MG63 (cell line): ENCODE measurements at regions not wholly inside any gene's neighbourhood (a gene's known extent, or its start where the extent isn't known, plus 50 kb on each side); places are given as distances from the start of the nearest gene placed in this dataset.

Experiments used
- DNase-seq: peaks from one replicate; pipeline ENCODE4 v3.0.0-alpha.2; 2020
- H3K27me3 ChIP-seq: fragments of 250-450 bp; sonication (Bioruptor Pico); 2 replicates; pipeline ENCODE4 v1.5.1; 2020; ENCODE audit warnings: mild to moderate bottlenecking, moderate library complexity
- H3K36me3 ChIP-seq: fragments of 250-450 bp; sonication (Bioruptor Pico); 2 replicates; pipeline ENCODE4 v1.5.1; 2020; ENCODE audit warnings: mild to moderate bottlenecking, moderate library complexity
- H3K4me3 ChIP-seq: fragments of 250-450 bp; sonication (Bioruptor Pico); 2 replicates; pipeline ENCODE4 v1.5.1; 2020; ENCODE audit warnings: mild to moderate bottlenecking, moderate library complexity
- H3K9me3 ChIP-seq: fragments of 250-450 bp; sonication (Bioruptor Pico); 2 replicates; pipeline ENCODE4 v1.5.1; 2020; ENCODE audit warnings: mild to moderate bottlenecking, moderate library complexity

GRCh38 chr2:45134014-45134413 lies 124.8 kb upstream of the SIX2 start:
- Histone ChIP-seq H3K36me3 (no peaks in the 10 kb centered on the region), H3K9me3 (peaks cover 3% of the 10 kb centered on the region; the same call in 1 of the 2 replicates), H3K27me3 (no peaks in the 10 kb centered on the region), H3K4me3 (no peak overlapping the region)
- no peak for DNase-seq

GRCh38 chr2:45132551-45132950 lies 123.3 kb upstream of the SIX2 start:
- DNase-seq, result no peak
- Histone ChIP-seq H3K9me3 (peaks cover 3% of the 10 kb centered on the region; the same call in 1 of the 2 replicates), H3K27me3 (no peaks in the 10 kb centered on the region), H3K4me3 (no peak overlapping the region), H3K36me3 (no peaks in the 10 kb centered on the region)

GRCh38 chr2:45131587-45131986 lies 122.3 kb upstream of the SIX2 start:
- H3K36me3 ChIP-seq, result no peaks in the 10 kb centered on the region
- peaks cover 3% of the 10 kb centered on the region; the same call in 1 of the 2 replicates for H3K9me3 ChIP-seq
- no peak overlapping the region for H3K4me3 ChIP-seq
- peak; percentile 11 for DNase-seq
- no peaks in the 10 kb centered on the region for H3K27me3 ChIP-seq

- no peak overlapping the region for H3K4me3 ChIP-seq
- peaks cover 3% of the 10 kb centered on the region; the same call in 1 of the 2 replicates for H3K9me3 ChIP-seq
- no peaks in the 10 kb centered on the region for H3K27me3 ChIP-seq
- no peak for DNase-seq
- H3K36me3 ChIP-seq, result no peaks in the 10 kb centered on the region
Observed at GRCh38 chr2:45130736-45131135, 121.5 kb upstream of the SIX2 start.

GRCh38 chr2:45128580-45128997 lies 119.3 kb upstream of the SIX2 start:
- DNase-seq, result peak; percentile 76
- Histone ChIP-seq H3K4me3 (no peak overlapping the region), H3K27me3 (no peaks in the 10 kb centered on the region), H3K36me3 (no peaks in the 10 kb centered on the region), H3K9me3 (peaks cover 3% of the 10 kb centered on the region; the same call in 1 of the 2 replicates)

- DNase-seq, result no peak
- Histone ChIP-seq H3K36me3 (no peaks in the 10 kb centered on the region), H3K4me3 (no peak overlapping the region), H3K27me3 (no peaks in the 10 kb centered on the region), H3K9me3 (peaks cover 3% of the 10 kb centered on the region; the same call in 1 of the 2 replicates)
Observed at GRCh38 chr2:45127891-45128290, 118.6 kb upstream of the SIX2 start.

- Histone ChIP-seq H3K36me3 (no peaks in the 10 kb centered on the region), H3K27me3 (no peaks in the 10 kb centered on the region), H3K9me3 (peaks cover 3% of the 10 kb centered on the region; the same call in 1 of the 2 replicates), H3K4me3 (no peak overlapping the region)
- DNase-seq, result no peak
Observed at GRCh38 chr2:45127321-45127720, 118.1 kb upstream of the SIX2 start.

GRCh38 chr2:45125232-45125631 lies 116.0 kb upstream of the SIX2 start:
- H3K9me3 ChIP-seq, result no peaks in the 10 kb centered on the region
- no peak for DNase-seq
- H3K4me3 ChIP-seq, result no peak overlapping the region
- no peaks in the 10 kb centered on the region for H3K27me3 ChIP-seq
- H3K36me3 ChIP-seq, result no peaks in the 10 kb centered on the region

GRCh38 chr2:45124456-45124855 lies 115.2 kb upstream of the SIX2 start:
- DNase-seq, result no peak
- no peaks in the 10 kb centered on the region for H3K9me3 ChIP-seq
- H3K27me3 ChIP-seq, result no peaks in the 10 kb centered on the region
- H3K36me3 ChIP-seq, result no peaks in the 10 kb centered on the region
- H3K4me3 ChIP-seq, result no peak overlapping the region

GRCh38 chr2:45123521-45124191 lies 114.4 kb upstream of the SIX2 start:
- no peak for DNase-seq
- Histone ChIP-seq H3K27me3 (no peaks in the 10 kb centered on the region), H3K4me3 (no peak overlapping the region), H3K36me3 (no peaks in the 10 kb centered on the region), H3K9me3 (no peaks in the 10 kb centered on the region)

GRCh38 chr2:45123065-45123464 lies 113.8 kb upstream of the SIX2 start:
- Histone ChIP-seq H3K27me3 (no peaks in the 10 kb centered on the region), H3K36me3 (no peaks in the 10 kb centered on the region), H3K9me3 (no peaks in the 10 kb centered on the region), H3K4me3 (no peak overlapping the region)
- no peak for DNase-seq

GRCh38 chr2:45121236-45121927 lies 112.1 kb upstream of the SIX2 start:
- Histone ChIP-seq H3K27me3 (no peaks in the 10 kb centered on the region), H3K9me3 (no peaks in the 10 kb centered on the region), H3K36me3 (no peaks in the 10 kb centered on the region), H3K4me3 (no peak overlapping the region)
- no peak for DNase-seq

GRCh38 chr2:45120546-45120945 lies 111.3 kb upstream of the SIX2 start:
- no peaks in the 10 kb centered on the region for H3K9me3 ChIP-seq
- H3K4me3 ChIP-seq, result no peak overlapping the region
- no peaks in the 10 kb centered on the region for H3K27me3 ChIP-seq
- no peaks in the 10 kb centered on the region for H3K36me3 ChIP-seq
- DNase-seq, result no peak

GRCh38 chr2:45119855-45120254 lies 110.6 kb upstream of the SIX2 start:
- peak; percentile 17 for DNase-seq

GRCh38 chr2:45119038-45119437 lies 109.8 kb upstream of the SIX2 start:
- no peak for DNase-seq
- Histone ChIP-seq H3K4me3 (no peak overlapping the region), H3K9me3 (no peaks in the 10 kb centered on the region), H3K36me3 (no peaks in the 10 kb centered on the region), H3K27me3 (no peaks in the 10 kb centered on the region)

More at GRCh38 chr2:45119855-45120254, 110.6 kb upstream of the SIX2 start:
- Histone ChIP-seq H3K9me3 (no peaks in the 10 kb centered on the region), H3K27me3 (no peaks in the 10 kb centered on the region), H3K36me3 (no peaks in the 10 kb centered on the region), H3K4me3 (no peak overlapping the region)

GRCh38 chr2:45117383-45117782 lies 108.1 kb upstream of the SIX2 start:
- no peak for DNase-seq
- Histone ChIP-seq H3K9me3 (no peaks in the 10 kb centered on the region), H3K4me3 (no peak overlapping the region), H3K36me3 (no peaks in the 10 kb centered on the region), H3K27me3 (no peaks in the 10 kb centered on the region)

GRCh38 chr2:45115181-45115580 lies 105.9 kb upstream of the SIX2 start:
- Histone ChIP-seq H3K4me3 (no peak overlapping the region), H3K9me3 (no peaks in the 10 kb centered on the region), H3K27me3 (no peaks in the 10 kb centered on the region), H3K36me3 (no peaks in the 10 kb centered on the region)
- no peak for DNase-seq
